Mucosa of descending colon (tissue), 3 donors: ENCODE measurements at regions not wholly inside any gene's neighbourhood (a gene's known extent, or its start where the extent isn't known, plus 50 kb on each side); places are given as distances from the start of the nearest gene placed in this dataset.

ENCODE experiments used
- ATAC-seq: fragments of 200-7000 bp; cut with Tn5 transposase; one replicate; pipeline ENCODE4 v1.9.1; 2020; ENCODE audit warnings: mild to moderate bottlenecking, moderate library complexity
- DNase-seq, 3 donors: peaks; one replicate each; pipeline ENCODE4 v3.0.0-alpha.2; 2020
- H3K36me3 ChIP-seq: fragments of 200-600 bp; one replicate; pipeline ENCODE4 v1.8.0; 2021; ENCODE audit warnings: low read depth, mild to moderate bottlenecking
- H3K4me1 ChIP-seq: fragments of 200-600 bp; one replicate; pipeline ENCODE4 v1.8.0; 2021; ENCODE audit warnings: low read depth, mild to moderate bottlenecking
- H3K4me3 ChIP-seq: fragments of 200-600 bp; one replicate; pipeline ENCODE4 v1.8.0; 2021; ENCODE audit warnings: mild to moderate bottlenecking
- H3K9me3 ChIP-seq: fragments of 200-600 bp; one replicate; pipeline ENCODE4 v1.8.0; 2021; ENCODE audit warnings: mild to moderate bottlenecking
- intact Hi-C, 2 donors: fragments of 100-400 bp; cut with DNase I in 1 of 2; cut with micrococcal nuclease in 1 of 2; formaldehyde crosslinking; loops; one replicate each; pipeline versions ENCODE4 v1.11.0 to v1.11.1; 2022; cut with DNase I, micrococcal nuclease
- TF ChIP-seq, protein P1 (sequence below): fragments of 200-600 bp; IDR thresholded peaks from one replicate; pipeline ENCODE4 v1.8.0; 2022; ENCODE audit warnings: antibody characterized with exemption, mild to moderate bottlenecking
- donor health status: DM: no; HTN: no; CAD: no; lungs with moderate emphysema.
- donor health status: DM: no; HTN: no; CAD: no.
- donor health status: DM: no; HTN: yes; CAD: no.

DNA sequence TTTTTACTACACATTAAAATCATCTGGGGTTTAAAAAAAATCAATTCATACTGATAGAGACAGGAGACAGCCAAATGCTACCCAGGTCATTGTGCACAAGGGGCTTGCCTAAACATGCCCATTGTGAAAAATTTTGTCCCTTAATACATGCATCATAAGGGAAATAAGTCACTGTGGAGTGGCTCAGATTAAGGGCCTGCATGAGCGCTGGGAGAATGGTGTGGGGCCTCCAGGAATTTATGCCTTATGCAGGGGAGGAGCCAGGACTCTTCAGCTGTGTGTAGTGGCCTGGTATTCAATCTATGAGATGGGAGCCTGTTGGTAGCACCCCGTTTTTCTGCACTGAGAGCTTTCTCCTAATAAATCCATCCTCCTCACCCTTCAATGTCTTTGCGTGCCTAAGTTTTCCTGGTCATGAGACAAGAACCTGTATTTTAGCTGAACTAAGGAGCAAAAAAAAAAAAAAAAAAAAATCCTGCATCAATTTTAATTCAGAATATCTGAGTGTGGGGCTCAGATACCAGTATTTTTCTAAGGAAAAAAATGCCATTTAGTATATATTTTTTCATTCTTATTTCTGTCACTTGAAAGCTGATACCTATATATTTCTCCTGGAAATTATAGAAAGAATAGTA lies 997.6 kb upstream of the ATXN8OS start:
- no peak for DNase-seq
- H3K9me3 ChIP-seq: no peaks in the 10 kb centered on the region
- H3K4me1 ChIP-seq: no peaks in the 10 kb centered on the region
- intact Hi-C loops: no loop called here
- ATAC-seq: no peak
- no peaks in the 10 kb centered on the region for H3K36me3 ChIP-seq
- TF ChIP-seq, protein P1, sequence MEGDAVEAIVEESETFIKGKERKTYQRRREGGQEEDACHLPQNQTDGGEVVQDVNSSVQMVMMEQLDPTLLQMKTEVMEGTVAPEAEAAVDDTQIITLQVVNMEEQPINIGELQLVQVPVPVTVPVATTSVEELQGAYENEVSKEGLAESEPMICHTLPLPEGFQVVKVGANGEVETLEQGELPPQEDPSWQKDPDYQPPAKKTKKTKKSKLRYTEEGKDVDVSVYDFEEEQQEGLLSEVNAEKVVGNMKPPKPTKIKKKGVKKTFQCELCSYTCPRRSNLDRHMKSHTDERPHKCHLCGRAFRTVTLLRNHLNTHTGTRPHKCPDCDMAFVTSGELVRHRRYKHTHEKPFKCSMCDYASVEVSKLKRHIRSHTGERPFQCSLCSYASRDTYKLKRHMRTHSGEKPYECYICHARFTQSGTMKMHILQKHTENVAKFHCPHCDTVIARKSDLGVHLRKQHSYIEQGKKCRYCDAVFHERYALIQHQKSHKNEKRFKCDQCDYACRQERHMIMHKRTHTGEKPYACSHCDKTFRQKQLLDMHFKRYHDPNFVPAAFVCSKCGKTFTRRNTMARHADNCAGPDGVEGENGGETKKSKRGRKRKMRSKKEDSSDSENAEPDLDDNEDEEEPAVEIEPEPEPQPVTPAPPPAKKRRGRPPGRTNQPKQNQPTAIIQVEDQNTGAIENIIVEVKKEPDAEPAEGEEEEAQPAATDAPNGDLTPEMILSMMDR: no peak
- H3K4me3 ChIP-seq: no peak overlapping the region

DNA sequence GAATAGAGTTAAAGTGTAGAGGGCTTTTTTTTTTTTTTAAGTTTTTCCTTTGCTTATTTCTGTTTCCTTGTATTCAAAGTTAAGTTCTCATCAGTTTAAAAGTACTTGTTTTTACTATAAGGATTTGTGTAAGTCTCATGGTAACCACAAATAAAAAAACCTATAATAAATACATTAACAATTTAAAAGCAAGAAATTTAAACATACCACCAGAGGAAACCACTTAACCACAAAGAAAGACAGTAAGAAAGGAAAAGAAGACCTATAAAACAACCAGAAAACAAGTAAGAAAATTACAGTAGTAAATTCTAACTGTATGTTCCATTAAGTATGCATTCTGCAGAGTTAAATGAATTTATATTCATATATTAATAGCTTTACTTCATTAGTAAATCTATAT lies 999.1 kb upstream of the ATXN8OS start:
- no peak for ATAC-seq
- H3K4me1 ChIP-seq: no peaks in the 10 kb centered on the region
- no peaks in the 10 kb centered on the region for H3K36me3 ChIP-seq
- DNase-seq: no peak
- H3K9me3 ChIP-seq: no peaks in the 10 kb centered on the region
- no peak overlapping the region for H3K4me3 ChIP-seq
- TF ChIP-seq, protein P1: no peak
- intact Hi-C loops: no loop called here

DNA sequence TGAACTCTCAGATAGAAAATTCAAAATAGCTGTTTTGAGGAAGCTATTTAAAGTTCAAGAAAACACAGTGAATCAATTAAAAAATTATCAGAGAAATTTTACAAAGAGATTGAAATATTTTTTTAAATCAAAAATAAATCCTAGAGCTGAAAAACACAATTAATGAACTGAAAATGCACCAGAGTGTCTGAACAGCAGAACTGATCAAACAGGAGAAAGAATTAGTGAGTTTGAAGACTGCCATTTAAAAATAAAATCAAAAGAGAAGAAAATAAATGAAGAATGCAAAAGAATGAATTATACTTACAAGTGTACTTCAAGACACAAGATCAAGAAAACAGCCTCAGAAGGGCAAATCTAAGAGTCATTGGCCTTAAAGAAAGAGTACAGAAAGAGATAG lies 1000.2 kb upstream of the ATXN8OS start:
- ATAC-seq: no peak
- H3K4me3 ChIP-seq: no peak overlapping the region
- TF ChIP-seq, protein P1: no peak
- H3K9me3 ChIP-seq: no peaks in the 10 kb centered on the region
- intact Hi-C loops: no loop called here
- H3K4me1 ChIP-seq: no peaks in the 10 kb centered on the region
- no peak for DNase-seq
- no peaks in the 10 kb centered on the region for H3K36me3 ChIP-seq

DNA sequence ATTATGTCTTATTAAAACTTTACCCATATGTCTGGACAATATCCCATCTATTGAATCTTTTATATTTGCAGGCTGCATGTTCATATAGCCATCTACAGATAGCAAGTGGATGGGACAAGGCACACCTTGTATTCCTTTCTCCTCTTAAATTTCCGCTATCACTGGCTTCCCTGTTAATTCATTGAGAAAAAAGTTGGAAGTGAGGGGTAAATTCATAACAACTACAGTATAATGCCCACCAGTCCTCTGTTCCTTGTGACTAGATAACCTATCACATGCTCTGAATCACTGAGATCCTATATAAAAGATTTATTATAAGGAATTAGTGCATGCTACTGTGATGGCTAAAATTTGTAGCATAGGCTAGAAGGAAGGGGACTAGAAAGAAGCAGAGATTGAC lies 1005.8 kb upstream of the ATXN8OS start:
- ATAC-seq: no peak
- Histone ChIP-seq H3K4me3 (no peak overlapping the region), H3K9me3 (no peaks in the 10 kb centered on the region), H3K4me1 (no peaks in the 10 kb centered on the region), H3K36me3 (no peaks in the 10 kb centered on the region)
- TF ChIP-seq, protein P1: no peak
- no peak for DNase-seq
- intact Hi-C loops: no loop called here

DNA sequence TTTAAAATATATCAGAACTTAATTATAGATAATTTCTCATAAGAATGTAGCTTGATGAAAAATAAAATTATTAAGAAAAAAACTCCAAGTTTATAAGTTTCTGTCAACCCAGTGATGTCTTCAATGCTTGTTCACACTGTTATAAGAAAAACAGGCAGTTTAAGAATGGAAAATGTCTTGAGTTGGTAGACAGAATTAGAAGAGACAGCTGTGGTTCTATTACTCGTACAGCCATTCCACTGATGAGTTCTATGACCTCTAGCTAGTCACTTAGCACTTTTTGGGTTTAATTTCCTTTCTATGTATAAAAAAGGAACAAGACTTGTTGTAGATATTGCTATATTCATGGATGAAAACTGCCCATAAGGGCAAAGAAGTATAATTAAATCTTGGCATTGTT lies 1013.1 kb upstream of the ATXN8OS start:
- Histone ChIP-seq H3K4me1 (no peaks in the 10 kb centered on the region), H3K9me3 (no peaks in the 10 kb centered on the region), H3K4me3 (no peak overlapping the region), H3K36me3 (no peaks in the 10 kb centered on the region)
- no peak for DNase-seq
- intact Hi-C loops: no loop called here
- TF ChIP-seq, protein P1: no peak
- no peak for ATAC-seq
